IMR-90 (cell line): ENCODE measurements at regions not wholly inside any gene's neighbourhood (a gene's known extent, or its start where the extent isn't known, plus 50 kb on each side); places are given as distances from the start of the nearest gene placed in this dataset.

ENCODE experiments used
- ATAC-seq: fragments of 200-7000 bp; cut with Tn5 transposase; 2 replicates; pipeline ENCODE4 v1.9.1; 2020; ENCODE audit warnings: low read depth, mild to moderate bottlenecking, moderate library complexity
- BruUV-seq: library from RNA; stranded (reverse); fragments of 400-500 nt; replicated peaks from 2 replicates; lab custom pipeline; 2021; lab: Mats Ljungman, UMichigan
- CTCF ChIA-PET: fragments of 300-600 bp; formaldehyde crosslinking; extraction: SDS; loops from one replicate; lab custom pipeline; 2021; ENCODE audit warnings: antibody characterized with exemption; lab: Yijun Ruan, JAX
- POLR2A ChIA-PET: fragments of 300-600 bp; sonication (Branson Sonifier 250); formaldehyde crosslinking; loops from one replicate; lab custom pipeline; 2022; ENCODE audit warnings: antibody characterized with exemption; ENCODE audit not compliant: unreplicated experiment; lab: Charles Lee
- DNase-seq: peaks from one replicate; pipeline ENCODE4 v3.0.0; 2013
- H2AFZ ChIP-seq: replicated peaks from 2 replicates; pipeline ENCODE3; 2013; ENCODE audit warnings: low read length, mild to moderate bottlenecking; ENCODE audit not compliant: poor library complexity
- H2AK5ac ChIP-seq: 2 replicates; pipeline ENCODE4 v1.6.1; 2013; ENCODE audit warnings: low read depth, low read length, inconsistent platforms
- H2AK9ac ChIP-seq: replicated peaks from 2 replicates; pipeline ENCODE3; 2013; ENCODE audit warnings: mild to moderate bottlenecking, low read depth, low read length, moderate library complexity; ENCODE audit not compliant: poor library complexity
- H2BK120ac ChIP-seq: 2 replicates; pipeline ENCODE4 v1.6.1; 2013; ENCODE audit warnings: low read depth, low read length, inconsistent platforms
- H2BK15ac ChIP-seq: 3 replicates; pipeline ENCODE4 v1.6.1; 2013; ENCODE audit warnings: low read depth, low read length, inconsistent platforms
- H2BK20ac ChIP-seq: 2 replicates; pipeline ENCODE4 v1.6.1; 2013; ENCODE audit warnings: low read depth, mild to moderate bottlenecking, inconsistent platforms, low read length, moderate library complexity
- H2BK5ac ChIP-seq: 2 replicates; pipeline ENCODE4 v1.6.1; 2013; ENCODE audit warnings: mild to moderate bottlenecking, low read depth, low read length, inconsistent platforms; ENCODE audit not compliant: poor library complexity, severe bottlenecking
- H3K14ac ChIP-seq: replicated peaks from 2 replicates; pipeline ENCODE4 v1.6.1; 2013; ENCODE audit warnings: low read depth, low read length, inconsistent platforms
- H3K18ac ChIP-seq: 2 replicates; pipeline ENCODE4 v1.6.1; 2013; ENCODE audit warnings: low read depth, low read length, control low read depth
- H3K23ac ChIP-seq: 2 replicates; pipeline ENCODE4 v1.6.1; 2013; ENCODE audit warnings: low read depth, low read length, inconsistent platforms
- H3K27ac ChIP-seq: 2 replicates; pipeline ENCODE4 v1.5.1; 2013; ENCODE audit warnings: mild to moderate bottlenecking, control low read depth, low read length; ENCODE audit not compliant: insufficient read depth
- H3K27me3 ChIP-seq: 2 replicates; pipeline ENCODE4 v1.6.1; 2013; ENCODE audit warnings: low read length; ENCODE audit not compliant: control insufficient read depth, insufficient read depth
- H3K36me3 ChIP-seq: 2 replicates; pipeline ENCODE4 v1.6.1; 2013; ENCODE audit warnings: low read length, mixed read lengths; ENCODE audit not compliant: control insufficient read depth, insufficient read depth
- H3K4ac ChIP-seq: 2 replicates; pipeline ENCODE4 v1.6.1; 2013; ENCODE audit warnings: low read depth, low read length, inconsistent platforms
- H3K4me1 ChIP-seq: 2 replicates; pipeline ENCODE4 v1.6.1; 2013; ENCODE audit warnings: low read length, mixed read lengths; ENCODE audit not compliant: control insufficient read depth, insufficient read depth
- H3K4me2 ChIP-seq: 2 replicates; pipeline ENCODE4 v1.6.1; 2013; ENCODE audit warnings: low read depth, mild to moderate bottlenecking, control low read depth, low read length, moderate library complexity
- H3K4me3 ChIP-seq: 2 replicates; pipeline ENCODE4 v1.5.1; 2013; ENCODE audit warnings: low read depth, mild to moderate bottlenecking, control low read depth, low read length, moderate library complexity; ENCODE audit not compliant: insufficient read depth
- H3K56ac ChIP-seq: 2 replicates; pipeline ENCODE4 v1.6.1; 2013; ENCODE audit warnings: low read length, inconsistent platforms; ENCODE audit not compliant: insufficient read depth; ENCODE audit errors: extremely low read depth
- H3K79me1 ChIP-seq, 2 experiments: 2 replicates each; pipeline ENCODE4 v1.6.1; 2013; ENCODE audit warnings: low read length in 2 of 2, inconsistent platforms in 1 of 2, low read depth in 1 of 2
- H3K9ac ChIP-seq: 2 replicates; pipeline ENCODE4 v1.6.1; 2013; ENCODE audit warnings: low read depth, low read length, control low read depth
- H3K9me1 ChIP-seq: 2 replicates; pipeline ENCODE4 v1.6.1; 2013; ENCODE audit warnings: low read length, inconsistent platforms; ENCODE audit not compliant: insufficient read depth
- H3K9me3 ChIP-seq: 2 replicates; pipeline ENCODE4 v1.6.1; 2013; ENCODE audit warnings: low read length; ENCODE audit not compliant: control insufficient read depth, insufficient read depth
- H4K20me1 ChIP-seq: 2 replicates; pipeline ENCODE4 v1.6.1; 2013; ENCODE audit warnings: low read length, inconsistent platforms; ENCODE audit not compliant: insufficient read depth
- H4K5ac ChIP-seq: 2 replicates; pipeline ENCODE4 v1.6.1; 2013; ENCODE audit warnings: mild to moderate bottlenecking, low read depth, low read length, control low read depth
- H4K8ac ChIP-seq, 2 experiments: 2 replicates each; pipeline ENCODE4 v1.6.1; 2013; ENCODE audit warnings: low read depth in 2 of 2, low read length in 2 of 2, control low read depth in 1 of 2, inconsistent platforms in 1 of 2
- H4K91ac ChIP-seq: 2 replicates; pipeline ENCODE4 v1.6.1; 2013; ENCODE audit warnings: low read depth, low read length, inconsistent platforms; ENCODE audit not compliant: insufficient read depth
- CHD1 ChIP-seq: IDR thresholded peaks from 2 replicates; pipeline ENCODE4 v1.6.1; 2012; ENCODE audit warnings: low read depth, low read length, improper control_type of control experiment
- NFE2L2 ChIP-seq: fragments of 150-350 bp; IDR thresholded peaks from 2 replicates; pipeline ENCODE4 v1.6.1; 2016; ENCODE audit warnings: low read depth, mild to moderate bottlenecking, low read length
- RFX5 ChIP-seq: IDR thresholded peaks from 2 replicates; pipeline ENCODE4 v1.8.0; 2012; ENCODE audit warnings: low read depth, mild to moderate bottlenecking, low read length, moderate library complexity
- WGBS, 2 experiments: methylation state at CpG; one replicate each; pipeline versions ENCODE4 v1.1.5 to v1.1.7; 2013; ENCODE audit warnings: missing lambda C conversion rate in 2 of 2; ENCODE audit not compliant: insufficient read length in 1 of 2; ENCODE audit errors: extremely low coverage in 2 of 2; 5-methylcytosine and 5-hydroxymethylcytosine counted together
- dilution Hi-C: fragments of 300-500 bp; cut with HindIII; formaldehyde crosslinking; loops from one replicate; pipeline ENCODE4 v1.14.3; 2018; ENCODE audit warnings: low sequenced_read_pairs; ENCODE audit not compliant: unreplicated experiment
- in situ Hi-C: fragments of 300-500 bp; cut with MboI; formaldehyde crosslinking; loops from 3 replicates; pipeline ENCODE4 v1.14.3; 2019; ENCODE audit warnings: low sequenced_read_pairs, inconsistent platforms, mixed read lengths
- intact Hi-C: fragments of 100-400 bp; cut with micrococcal nuclease; formaldehyde crosslinking; loops from 2 replicates; pipeline ENCODE4 v1.10.0; 2022
- TF ChIP-seq, protein P1 (sequence below): fragments of 150-350 bp; IDR thresholded peaks from 2 replicates; pipeline ENCODE4 v1.6.1; 2016; ENCODE audit warnings: low read depth, mild to moderate bottlenecking, low read length, moderate library complexity, borderline replicate concordance

DNA sequence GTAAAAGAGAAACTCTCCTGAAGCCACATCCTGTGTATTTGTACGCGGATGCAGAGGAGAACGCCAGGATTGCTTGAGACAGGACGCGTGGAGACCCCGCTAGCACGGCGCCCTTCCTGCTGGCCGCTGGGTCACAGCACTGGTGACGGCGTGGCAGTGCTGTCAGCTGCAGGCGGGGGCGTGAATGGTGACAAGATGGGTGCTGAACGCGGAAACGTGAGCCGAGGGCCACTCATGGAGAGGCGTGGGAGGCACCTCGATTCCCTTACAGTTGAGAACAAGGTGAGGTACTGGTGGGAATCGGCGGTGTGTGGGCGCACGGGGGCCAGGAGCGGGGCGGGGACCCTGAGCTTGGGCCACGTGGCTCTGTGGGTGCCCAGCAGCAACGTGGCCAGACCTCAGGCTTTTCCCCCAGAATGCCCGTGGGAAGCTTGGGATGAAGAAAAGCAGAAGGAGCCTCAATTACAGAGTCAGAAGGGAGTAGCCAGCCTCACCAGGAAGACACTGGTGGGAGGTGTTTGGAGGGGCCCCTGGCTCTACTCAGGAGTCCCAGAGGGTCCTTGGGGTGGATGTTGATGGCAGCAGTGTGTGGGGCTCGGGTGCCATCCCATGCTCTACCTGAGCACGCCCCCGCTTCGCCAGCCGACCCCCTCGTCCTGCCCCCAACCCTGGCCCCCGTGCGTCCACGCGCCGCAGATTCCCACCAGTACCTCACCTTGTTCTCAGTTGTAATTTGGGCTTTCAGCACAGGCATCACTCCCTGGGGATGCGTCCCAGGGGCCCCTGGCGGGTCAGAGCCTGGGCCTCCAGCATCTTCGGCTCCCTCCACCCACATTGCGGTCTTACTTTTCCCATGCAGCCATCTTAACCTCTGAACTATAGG is 208.4 kb upstream of the TCERG1L start (continued):
- no peak for TF ChIP-seq RFX5

- Histone ChIP-seq H4K8ac (no peak overlapping the region), H3K79me1 (no peaks in the 10 kb centered on the region), H3K14ac (no peak overlapping the region), H3K18ac (no peak overlapping the region), H3K9me1 (no peaks in the 10 kb centered on the region), H3K36me3 (no peaks in the 10 kb centered on the region), H2BK5ac (no peak overlapping the region), H3K9me3 (peaks cover 42% of the 10 kb centered on the region), H2AK9ac (no peak overlapping the region), H3K4ac (no peak overlapping the region), H2AFZ (no peak overlapping the region), H2BK15ac (no peak overlapping the region), H3K27me3 (no peaks in the 10 kb centered on the region), H2BK120ac (no peak overlapping the region), H3K4me1 (no peaks in the 10 kb centered on the region), H3K4me3 (no peak overlapping the region), H4K20me1 (no peaks in the 10 kb centered on the region), H2AK5ac (no peak overlapping the region), H2BK20ac (no peak overlapping the region), H4K5ac (no peak overlapping the region), H3K23ac (no peak overlapping the region), H3K56ac (no peak overlapping the region), H4K91ac (no peak overlapping the region), H3K27ac (no peak overlapping the region), H3K9ac (no peak overlapping the region), H3K4me2 (no peak overlapping the region)
- no TSS peak for BruUV-seq
- in situ Hi-C loops (no loop called here), intact Hi-C loops (no loop called here), dilution Hi-C loops (no loop called here)
- ChIA-PET POLR2A (no interaction called here), CTCF (no interaction called here)
- TF ChIP-seq, protein P1, sequence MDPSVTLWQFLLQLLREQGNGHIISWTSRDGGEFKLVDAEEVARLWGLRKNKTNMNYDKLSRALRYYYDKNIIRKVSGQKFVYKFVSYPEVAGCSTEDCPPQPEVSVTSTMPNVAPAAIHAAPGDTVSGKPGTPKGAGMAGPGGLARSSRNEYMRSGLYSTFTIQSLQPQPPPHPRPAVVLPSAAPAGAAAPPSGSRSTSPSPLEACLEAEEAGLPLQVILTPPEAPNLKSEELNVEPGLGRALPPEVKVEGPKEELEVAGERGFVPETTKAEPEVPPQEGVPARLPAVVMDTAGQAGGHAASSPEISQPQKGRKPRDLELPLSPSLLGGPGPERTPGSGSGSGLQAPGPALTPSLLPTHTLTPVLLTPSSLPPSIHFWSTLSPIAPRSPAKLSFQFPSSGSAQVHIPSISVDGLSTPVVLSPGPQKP = no peak
- TF ChIP-seq CHD1 = no peak
- no peak for TF ChIP-seq NFE2L2
- no peak for DNase-seq
- no peak for ATAC-seq
- 91% methylated on average over 4 of the region's 25 CpGs; no CpG with 5 or more reads in 1 of the 2 experiments for WGBS, 2 experiments
Observed at GRCh38 chr10:131531265-131532190, 220.0 kb upstream of the TCERG1L start.
